Activated CD8-positive, alpha-beta T cell treated with anti-CD3 and anti-CD28 coated beads for 36 hours (primary cell): ENCODE measurements at regions not wholly inside any gene's neighbourhood (a gene's known extent, or its start where the extent isn't known, plus 50 kb on each side); places are given as distances from the start of the nearest gene placed in this dataset.

Experiments
- ATAC-seq: fragments of 200-7000 bp; cut with Tn5 transposase; one replicate; pipeline ENCODE4 v1.10.0; 2021; ENCODE audit warnings: mild to moderate bottlenecking, moderate library complexity
- CTCF ChIA-PET: fragments of 350-600 bp; sonication (Branson Sonifier 250); formaldehyde crosslinking; loops from one replicate; lab custom pipeline; 2021; ENCODE audit warnings: antibody characterized with exemption; lab: Charles Lee
- POLR2A ChIA-PET: fragments of 350-600 bp; sonication (Branson Sonifier 250); formaldehyde crosslinking; loops from one replicate; lab custom pipeline; 2021; ENCODE audit warnings: antibody characterized with exemption; lab: Charles Lee
- DNase-seq: peaks from one replicate; pipeline ENCODE4 v3.0.0-alpha.2; 2020
- H3K27ac Mint-ChIP-seq: one replicate; pipeline ENCODE4 v1.8.0; 2021; ENCODE audit warnings: mild to moderate bottlenecking, mixed read lengths
- H3K27me3 Mint-ChIP-seq: one replicate; pipeline ENCODE4 v1.8.0; 2021; ENCODE audit warnings: mixed read lengths
- H3K36me3 Mint-ChIP-seq: one replicate; pipeline ENCODE4 v1.8.0; 2021; ENCODE audit warnings: low read depth, mixed read lengths
- H3K4me1 Mint-ChIP-seq: one replicate; pipeline ENCODE4 v1.8.0; 2021; ENCODE audit warnings: low read depth, mixed read lengths
- H3K4me3 Mint-ChIP-seq: one replicate; pipeline ENCODE4 v1.8.0; 2021; ENCODE audit warnings: mild to moderate bottlenecking, moderate library complexity, mixed read lengths
- H3K9me3 Mint-ChIP-seq: one replicate; pipeline ENCODE4 v1.8.0; 2021; ENCODE audit warnings: mixed read lengths
- CTCF ChIP-seq: fragments of 200-600 bp; IDR thresholded peaks from one replicate; pipeline ENCODE4 v1.8.0; 2022; ENCODE audit warnings: antibody characterized with exemption, mild to moderate bottlenecking
- intact Hi-C: fragments of 100-400 bp; cut with micrococcal nuclease; formaldehyde crosslinking; loops from one replicate; pipeline ENCODE4 v1.10.0; 2022

GRCh38 chr7:142503036-142503435 lies 245.2 kb upstream of the PRSS58 start:
- POLR2A ChIA-PET: no interaction called here
- CTCF ChIA-PET: interaction anchor here (4.2 kb wide), 1 partner anchor 14 kb away, joined by 42 read pairs; no protein-coding TSS in a partner anchor
- intact Hi-C loops: no loop called here
- no peak for ATAC-seq
- Mint-ChIP-seq H3K27ac (no peak overlapping the region), H3K36me3 (no peaks in the 10 kb centered on the region), H3K4me3 (no peak overlapping the region), H3K9me3 (no peaks in the 10 kb centered on the region), H3K27me3 (no peaks in the 10 kb centered on the region), H3K4me1 (peaks cover 16% of the 10 kb centered on the region)
- no peak for TF ChIP-seq CTCF
- DNase-seq: no peak

- Mint-ChIP-seq H3K27ac (no peak overlapping the region), H3K9me3 (no peaks in the 10 kb centered on the region), H3K36me3 (no peaks in the 10 kb centered on the region), H3K4me3 (no peak overlapping the region), H3K27me3 (no peaks in the 10 kb centered on the region), H3K4me1 (peaks cover 23% of the 10 kb centered on the region)
- DNase-seq: no peak
- POLR2A ChIA-PET: interaction anchor here (1.1 kb wide), 1 partner anchor 13 kb away, joined by 3 read pairs; no protein-coding TSS in a partner anchor
- CTCF ChIA-PET: interaction anchor here (0.9 to 9.4 kb wide), 9 partner anchors 10 to 41 kb away, joined by 3 to 94 read pairs (median 5); no protein-coding TSS in a partner anchor
- intact Hi-C loops: no loop called here
- no peak for ATAC-seq
- TF ChIP-seq CTCF: no peak
Measured at GRCh38 chr7:142501434-142501833, 243.6 kb upstream of the PRSS58 start.

GRCh38 chr7:142500366-142500765 lies 242.5 kb upstream of the PRSS58 start:
- H3K27ac Mint-ChIP-seq: peak overlapping the region; percentile 85
- intact Hi-C loops: no loop called here
- DNase-seq: no peak
- ChIA-PET POLR2A (no interaction called here), CTCF (interaction anchor here (0.9 to 9.4 kb wide), 10 partner anchors 8 to 58 kb away, joined by 3 to 94 read pairs (median 4); no protein-coding TSS in a partner anchor)
- no peak for TF ChIP-seq CTCF
- no peaks in the 10 kb centered on the region for H3K27me3 Mint-ChIP-seq
- no peaks in the 10 kb centered on the region for H3K9me3 Mint-ChIP-seq
- H3K36me3 Mint-ChIP-seq: no peaks in the 10 kb centered on the region
- peaks cover 32% of the 10 kb centered on the region for H3K4me1 Mint-ChIP-seq
- H3K4me3 Mint-ChIP-seq: peak overlapping the region; percentile 43
- peak; percentile 34 for ATAC-seq

- ChIA-PET POLR2A (no interaction called here), CTCF (interaction anchor here (0.8 to 9.4 kb wide), 6 partner anchors 9 to 58 kb away, joined by 3 to 94 read pairs (median 7); no protein-coding TSS in a partner anchor)
Measured at GRCh38 chr7:142499635-142500034, 241.8 kb upstream of the PRSS58 start.

More at GRCh38 chr7:142499635-142500034, 241.8 kb upstream of the PRSS58 start:
- DNase-seq (no peak), ATAC-seq (peak; percentile 34)
- no peak for TF ChIP-seq CTCF
- Mint-ChIP-seq H3K9me3 (no peaks in the 10 kb centered on the region), H3K27ac (peak overlapping the region; percentile 85), H3K36me3 (no peaks in the 10 kb centered on the region), H3K4me1 (peaks cover 33% of the 10 kb centered on the region), H3K27me3 (no peaks in the 10 kb centered on the region), H3K4me3 (peak overlapping the region; percentile 43)
- intact Hi-C loops: no loop called here
